OCI-LY7 (cell line): ENCODE measurements at regions not wholly inside any gene's neighbourhood (a gene's known extent, or its start where the extent isn't known, plus 50 kb on each side); places are given as distances from the start of the nearest gene placed in this dataset.

ENCODE experiments used
- BruUV-seq: library from RNA; stranded (reverse); fragments of 400-500 nt; replicated peaks from 2 replicates; lab custom pipeline; 2021; lab: Mats Ljungman, UMichigan
- CTCF ChIA-PET: fragments of 300-600 bp; sonication (Branson Sonifier 250); formaldehyde crosslinking; loops from one replicate; lab custom pipeline; 2022; ENCODE audit warnings: antibody characterized with exemption; ENCODE audit not compliant: unreplicated experiment; lab: Charles Lee
- POLR2A ChIA-PET: fragments of 300-600 bp; sonication (Branson Sonifier 250); formaldehyde crosslinking; loops from one replicate; lab custom pipeline; 2022; ENCODE audit warnings: antibody characterized with exemption; lab: Charles Lee
- DNase-seq: peaks from one replicate; pipeline ENCODE4 v3.0.0-alpha.2; 2015; ENCODE audit warnings: low spot score
- H2AFZ ChIP-seq: fragments of 200-600 bp; sonication (generic), shearing (Covaris generic); 2 replicates; pipeline ENCODE4 v1.6.1; 2014; ENCODE audit warnings: mild to moderate bottlenecking, antibody characterized with exemption, low read length, moderate library complexity
- H3K27ac ChIP-seq: fragments of 200-600 bp; sonication (generic); 2 replicates; pipeline ENCODE4 v1.5.1; 2014; ENCODE audit warnings: mixed run types, low read depth, mild to moderate bottlenecking, moderate library complexity, low read length, inconsistent platforms; ENCODE audit not compliant: poor library complexity, severe bottlenecking
- H3K36me3 ChIP-seq: fragments of 200-600 bp; sonication (generic); 2 replicates; pipeline ENCODE4 v1.6.1; 2014; ENCODE audit warnings: mild to moderate bottlenecking, antibody characterized with exemption, low read length, moderate library complexity, mixed read lengths; ENCODE audit not compliant: insufficient read depth
- H3K4me1 ChIP-seq: fragments of 200-600 bp; sonication (generic); 2 replicates; pipeline ENCODE4 v1.5.1; 2014; ENCODE audit warnings: mild to moderate bottlenecking, low read length; ENCODE audit not compliant: insufficient read depth, poor library complexity, severe bottlenecking
- H3K4me2 ChIP-seq: fragments of 200-600 bp; sonication (generic); 2 replicates; pipeline ENCODE4 v1.6.1; 2014; ENCODE audit warnings: mild to moderate bottlenecking, low read length
- H3K4me3 ChIP-seq: fragments of 200-600 bp; sonication (generic); 2 replicates; pipeline ENCODE4 v1.5.1; 2014; ENCODE audit warnings: mild to moderate bottlenecking, low read depth, low read length; ENCODE audit not compliant: poor library complexity, severe bottlenecking
- H3K79me2 ChIP-seq: fragments of 200-600 bp; sonication (generic); 2 replicates; pipeline ENCODE4 v1.6.1; 2016; ENCODE audit warnings: low read depth, mild to moderate bottlenecking, low read length, moderate library complexity, mixed read lengths; ENCODE audit not compliant: insufficient read depth
- H3K9me2 ChIP-seq: fragments of 200-600 bp; sonication (generic); 2 replicates; pipeline ENCODE4 v1.6.1; 2016; ENCODE audit warnings: mild to moderate bottlenecking, low read length, mixed read lengths; ENCODE audit not compliant: insufficient read depth
- H3K9me3 ChIP-seq: fragments of 200-600 bp; sonication (generic); 2 replicates; pipeline ENCODE4 v1.6.1; 2014; ENCODE audit warnings: mild to moderate bottlenecking, mixed run types, low read length, mixed read lengths
- H4K20me1 ChIP-seq: fragments of 200-600 bp; sonication (generic); 2 replicates; pipeline ENCODE4 v1.6.1; 2014; ENCODE audit warnings: mild to moderate bottlenecking, antibody characterized with exemption, low read length, moderate library complexity, mixed read lengths; ENCODE audit not compliant: insufficient read depth
- CTCF ChIP-seq: fragments of 200-600 bp; sonication (generic); conservative IDR thresholded peaks from 2 replicates; pipeline ENCODE4 v1.5.1; 2014; ENCODE audit warnings: mild to moderate bottlenecking, antibody characterized with exemption, low read length, moderate library complexity, mixed read lengths
- EZH2phosphoT487 ChIP-seq: fragments of 200-600 bp; sonication (generic); IDR thresholded peaks from 2 replicates; pipeline ENCODE4 v1.6.1; 2018; ENCODE audit warnings: low read depth, borderline replicate concordance, mild to moderate bottlenecking, mixed run types, antibody characterized with exemption, low read length, moderate library complexity, mixed read lengths
- intact Hi-C: fragments of 100-400 bp; cut with micrococcal nuclease; formaldehyde crosslinking; loops from one replicate; pipeline ENCODE4 v1.10.0; 2022; ENCODE audit not compliant: unreplicated experiment

- BruUV-seq = no TSS peak
- ChIA-PET POLR2A (interaction anchor here (0.8 to 2.2 kb wide), 5 partner anchors 13 to 323 kb away, joined by 3 to 5 read pairs (median 3); no protein-coding TSS in a partner anchor), CTCF (no interaction called here)
- no peaks in the 10 kb centered on the region for H3K9me2 ChIP-seq
- H3K9me3 ChIP-seq = no peaks in the 10 kb centered on the region
- H3K36me3 ChIP-seq = no peaks in the 10 kb centered on the region
- H3K4me1 ChIP-seq = no peaks in the 10 kb centered on the region
- intact Hi-C loops = no loop called here
- no peak overlapping the region for H2AFZ ChIP-seq
- DNase-seq = no peak
- H3K4me2 ChIP-seq = no peak overlapping the region
- no peak overlapping the region for H3K27ac ChIP-seq
- H3K79me2 ChIP-seq = no peaks in the 10 kb centered on the region
- TF ChIP-seq CTCF (no peak), EZH2phosphoT487 (no peak)
- H3K4me3 ChIP-seq = no peak overlapping the region
- H4K20me1 ChIP-seq = no peaks in the 10 kb centered on the region
Measured at GRCh38 chr11:95371153-95371552, 140.2 kb upstream of the SESN3 start.

GRCh38 chr11:95367726-95368125 lies 136.7 kb upstream of the SESN3 start:
- intact Hi-C loops = loop anchor here (5.0 kb wide), 1 partner anchor 215 kb away; no protein-coding TSS in a partner anchor

More at GRCh38 chr11:95367726-95368125, 136.7 kb upstream of the SESN3 start:
- POLR2A ChIA-PET = interaction anchor here (0.7 kb wide), 1 partner anchor 1316 kb away, joined by 3 read pairs; no protein-coding TSS in a partner anchor
- DNase-seq = no peak
- H3K79me2 ChIP-seq = no peaks in the 10 kb centered on the region
- BruUV-seq = no TSS peak
- no peak overlapping the region for H2AFZ ChIP-seq
- no peaks in the 10 kb centered on the region for H3K9me2 ChIP-seq
- CTCF ChIA-PET = no interaction called here
- no peak for TF ChIP-seq CTCF
- no peak for TF ChIP-seq EZH2phosphoT487
- H3K9me3 ChIP-seq = no peaks in the 10 kb centered on the region
- H3K4me3 ChIP-seq = no peak overlapping the region
- no peak overlapping the region for H3K27ac ChIP-seq
- H3K4me1 ChIP-seq = no peaks in the 10 kb centered on the region
- H3K4me2 ChIP-seq = no peak overlapping the region
- no peaks in the 10 kb centered on the region for H3K36me3 ChIP-seq
- H4K20me1 ChIP-seq = no peaks in the 10 kb centered on the region; the same call in 1 of the 2 replicates
